Non-pigmented ciliary epithelial cell (primary cell): ENCODE measurements at regions not wholly inside any gene's neighbourhood (a gene's known extent, or its start where the extent isn't known, plus 50 kb on each side); places are given as distances from the start of the nearest gene placed in this dataset.
"Not testable (repeated sequence)": the region's sequence is repeated elsewhere in the genome, so short reads cannot be mapped to it uniquely, and the experiment has no call there.

Experiments
- DNase-seq: peaks from one replicate; pipeline ENCODE4 v3.0.0-alpha.2; 2010; ENCODE audit warnings: low read depth

DNA sequence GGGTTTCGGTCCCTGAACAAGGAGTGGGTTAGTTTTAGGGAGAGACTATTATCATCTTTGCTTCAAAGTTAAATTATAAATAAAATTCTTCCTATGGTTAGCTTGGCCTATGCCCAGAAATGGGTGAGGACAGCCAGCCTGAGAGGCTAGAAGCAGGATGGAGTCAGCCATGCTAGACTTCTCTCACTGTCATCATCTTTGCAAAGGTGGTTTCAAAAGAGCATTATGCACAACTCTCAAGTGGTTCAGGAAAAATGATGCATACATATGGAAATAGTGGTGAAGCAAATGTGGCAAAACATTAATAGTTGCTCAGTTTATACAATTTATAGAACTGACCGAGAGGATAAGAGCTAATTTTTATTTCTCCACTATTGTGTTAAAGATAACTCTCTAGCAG lies 124.3 kb upstream of the FOXN2 start:
- no peak for DNase-seq

DNA sequence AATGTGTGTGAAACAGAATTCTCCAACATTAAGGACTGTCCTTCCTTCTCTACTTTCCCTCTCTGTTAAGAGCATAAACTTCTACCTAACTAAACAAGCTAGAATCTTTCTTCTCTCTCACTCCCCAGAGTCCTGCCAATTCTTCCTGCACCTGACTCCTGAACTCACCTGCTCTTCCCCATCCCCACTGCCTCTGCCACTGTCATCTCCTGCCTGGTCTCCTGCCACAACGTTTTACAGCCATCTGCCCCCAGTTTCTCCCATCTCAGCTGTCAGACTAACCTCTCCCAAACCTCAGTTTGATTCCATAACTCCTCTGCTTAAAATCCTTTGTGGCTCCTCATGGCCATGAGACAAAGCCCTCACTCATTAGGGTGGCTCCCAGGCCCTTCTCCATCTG lies 119.8 kb upstream of the FOXN2 start:
- no peak for DNase-seq

DNA sequence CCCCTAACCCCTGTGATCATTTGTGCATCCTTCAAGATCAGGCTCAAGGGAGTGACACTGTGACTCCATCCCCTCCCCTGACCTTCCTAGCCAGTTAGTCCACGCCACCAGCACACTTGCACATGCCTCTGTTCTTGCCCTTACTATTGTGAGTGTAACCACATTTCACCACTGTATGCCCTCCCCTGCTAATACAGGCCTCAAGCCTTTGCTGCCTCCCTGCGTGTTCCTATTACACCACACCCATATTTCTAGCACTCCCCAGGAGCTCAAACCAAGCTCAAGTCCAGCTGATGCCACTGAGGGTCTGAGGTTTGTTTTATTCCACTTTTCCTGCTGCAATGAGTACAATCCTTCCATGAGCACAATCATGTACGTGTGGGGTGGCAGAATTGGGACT lies 119.3 kb upstream of the FOXN2 start:
- DNase-seq: no peak

DNA sequence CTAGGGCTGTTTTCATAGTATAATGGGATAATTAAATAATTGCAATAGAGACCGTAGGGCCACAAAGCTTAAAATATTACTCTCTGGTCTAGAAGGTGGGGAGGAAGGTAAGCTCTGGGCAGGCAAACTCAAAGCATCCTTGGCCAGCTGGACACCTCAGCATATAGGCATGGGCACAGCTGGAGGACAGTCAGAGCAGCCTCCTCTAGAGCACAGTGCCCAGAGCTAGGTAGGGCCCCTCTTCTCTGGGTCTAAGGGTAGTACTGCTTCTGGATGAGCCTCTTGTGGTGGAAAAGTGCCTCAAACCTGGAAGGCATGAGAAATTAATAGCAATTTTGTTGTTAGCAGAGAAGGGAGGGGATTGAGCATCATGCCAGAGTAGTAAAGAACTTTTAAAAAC lies 116.9 kb upstream of the FOXN2 start:
- no peak for DNase-seq

DNA sequence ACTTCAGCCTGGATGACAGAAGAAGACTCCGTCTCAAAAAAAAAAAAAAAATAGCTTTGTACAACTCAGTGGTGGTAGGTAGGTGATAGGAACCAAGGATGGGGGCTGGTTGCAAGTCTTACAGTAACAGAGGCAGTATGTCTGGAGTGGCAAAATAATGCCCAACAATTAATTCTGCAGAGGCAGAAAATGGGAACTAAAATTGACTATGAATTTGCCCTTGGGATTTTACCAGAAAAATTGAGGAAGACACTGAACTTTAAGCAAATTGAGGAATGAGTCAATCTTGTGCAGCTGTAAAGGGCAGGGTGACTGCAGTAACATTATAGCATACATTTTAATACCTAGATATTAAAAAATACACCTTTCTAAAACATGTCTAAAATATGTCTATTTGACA lies 116.1 kb upstream of the FOXN2 start:
- no peak for DNase-seq

DNA sequence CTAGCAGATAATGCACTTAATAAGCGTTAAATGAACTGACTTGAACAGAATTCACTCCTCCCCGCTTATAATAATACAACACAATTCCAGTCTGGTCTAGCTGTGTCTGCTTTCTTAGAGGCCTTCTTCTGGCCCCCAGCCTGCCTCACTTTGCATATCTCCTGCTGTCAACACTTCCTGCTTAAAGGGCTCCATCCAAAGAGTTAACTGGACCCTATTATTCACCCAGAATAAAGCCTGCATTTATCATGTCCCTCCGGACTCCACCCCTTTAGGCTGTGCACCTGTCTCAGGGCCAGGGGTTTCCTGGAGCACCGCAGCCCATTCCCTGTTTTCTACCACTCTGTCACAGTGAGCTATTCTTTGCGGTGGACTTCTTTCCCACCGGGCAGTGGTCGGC lies 115.4 kb upstream of the FOXN2 start:
- DNase-seq: no peak

DNA sequence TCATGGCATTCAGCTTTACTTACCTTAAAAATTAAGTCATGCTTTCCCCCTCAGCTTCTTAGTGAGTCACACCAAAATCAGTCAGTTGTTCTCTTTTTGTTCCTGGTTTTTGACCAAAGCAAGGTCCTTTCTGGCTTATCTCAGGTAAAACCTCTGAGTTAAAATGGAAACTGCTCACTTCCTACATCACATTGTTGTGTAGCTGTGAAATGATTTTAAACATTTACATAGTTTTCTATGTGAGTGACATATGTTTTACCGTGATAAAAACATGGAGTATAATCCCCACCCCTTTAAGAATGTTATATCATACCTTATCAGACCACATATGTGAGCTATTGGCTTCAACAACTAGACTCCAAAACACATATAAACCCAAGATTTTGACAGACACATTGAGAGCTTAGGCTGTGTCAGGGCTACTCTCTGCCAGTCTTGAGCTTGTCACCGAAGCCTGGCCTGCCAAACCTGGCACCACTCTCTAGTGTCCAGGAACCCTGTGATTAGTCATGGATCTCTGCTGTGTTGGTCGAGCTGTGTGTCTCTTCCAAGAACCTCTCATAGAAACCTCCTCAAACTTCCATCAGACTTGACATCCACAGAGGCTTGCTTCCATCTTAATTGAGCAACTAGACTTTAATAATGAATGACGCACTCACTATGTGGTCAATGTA lies 113.7 kb upstream of the FOXN2 start:
- DNase-seq: no peak

DNA sequence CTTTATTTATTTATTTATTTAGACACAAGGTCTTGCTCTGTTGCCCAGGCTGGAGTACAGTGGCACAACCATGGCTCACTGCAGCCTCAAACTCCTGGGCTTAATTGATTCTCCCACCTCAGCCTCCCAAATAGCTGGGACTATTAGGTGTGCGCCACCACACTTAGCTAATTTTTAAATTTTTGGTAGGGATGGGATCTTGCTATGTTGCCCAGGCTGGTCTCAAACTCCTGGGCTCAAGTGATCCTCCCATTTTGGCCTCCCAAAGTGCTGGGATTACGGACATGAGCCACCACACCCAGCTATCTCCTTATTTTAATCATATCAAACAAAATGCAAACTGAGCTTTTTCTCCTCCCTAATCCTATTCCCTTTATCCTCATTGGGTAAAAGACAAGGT lies 113.0 kb upstream of the FOXN2 start:
- DNase-seq: not testable (repeated sequence)

DNA sequence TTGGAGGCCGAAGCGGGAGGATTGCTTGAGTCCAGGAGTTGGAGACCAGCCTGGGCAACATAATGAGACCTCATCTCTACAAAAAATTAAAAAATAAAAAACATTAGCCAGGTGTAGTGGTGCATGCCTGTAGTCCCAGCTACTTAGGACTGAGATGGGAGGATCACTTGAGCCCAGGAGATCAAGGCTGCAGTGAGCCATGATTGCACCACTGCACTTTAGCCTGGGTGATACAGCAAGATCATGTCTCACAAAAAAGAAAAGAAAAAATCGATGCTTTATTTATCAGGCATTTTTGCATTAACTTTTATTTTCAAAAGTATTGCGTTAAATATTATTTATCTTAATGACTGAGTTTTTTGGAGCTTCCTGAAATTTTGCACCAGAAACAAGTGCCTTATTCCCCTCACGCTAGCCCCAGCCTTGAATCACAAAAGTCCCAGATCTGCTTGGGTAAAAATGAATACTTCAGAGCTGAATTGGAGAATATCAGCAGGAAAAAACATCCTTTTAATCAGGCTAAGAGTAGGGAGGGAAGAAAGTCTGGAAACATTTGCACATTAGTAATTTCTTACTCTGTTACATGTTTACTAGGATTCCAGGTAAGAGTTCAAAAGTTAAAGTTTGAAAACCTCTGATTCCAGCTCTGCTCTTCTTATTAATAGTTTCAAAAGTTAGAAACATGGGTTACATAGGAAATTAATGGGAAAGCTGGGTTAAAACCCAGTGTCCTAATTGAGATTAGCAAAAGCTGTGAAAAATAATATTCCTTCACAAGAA lies 111.4 kb upstream of the FOXN2 start:
- DNase-seq: no peak

DNA sequence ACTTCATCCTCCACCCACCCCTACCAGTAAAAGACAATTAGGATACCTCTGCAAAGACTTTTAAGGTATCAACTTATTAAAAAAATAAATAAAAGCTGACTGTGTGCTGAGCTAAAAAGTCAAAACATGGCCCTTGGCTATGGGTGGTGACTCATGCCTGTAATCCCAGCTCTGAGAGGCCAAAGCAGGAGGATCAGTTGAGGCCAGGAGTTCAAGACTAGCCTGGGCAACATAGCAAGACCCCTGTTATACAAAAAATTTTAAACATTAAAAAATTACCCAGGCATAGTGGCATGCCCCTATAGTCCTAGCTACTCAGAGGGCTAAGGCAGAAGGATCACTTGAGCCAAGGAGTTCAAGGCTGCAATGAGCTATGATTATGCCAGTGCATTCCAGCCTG lies 110.8 kb upstream of the FOXN2 start:
- DNase-seq: no peak

DNA sequence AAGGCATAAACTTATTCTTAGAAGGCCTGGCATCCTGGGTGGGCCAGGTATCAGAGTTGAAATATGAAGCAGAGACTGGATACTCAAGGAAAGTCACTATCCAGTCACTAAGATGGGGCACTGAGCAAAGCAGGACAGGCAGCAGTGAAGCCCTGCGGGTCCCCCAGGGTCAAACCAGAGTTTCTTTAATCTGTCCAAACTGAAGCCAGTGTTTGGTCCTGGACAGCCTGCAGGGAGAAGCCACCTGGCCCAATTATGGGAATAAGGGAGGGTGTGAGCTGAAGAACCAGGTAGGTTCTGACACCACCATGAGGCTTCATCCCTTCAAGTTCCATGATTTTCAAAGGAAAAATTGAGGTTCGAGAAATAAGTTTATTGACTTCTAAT lies 109.7 kb upstream of the FOXN2 start:
- DNase-seq: no peak

DNA sequence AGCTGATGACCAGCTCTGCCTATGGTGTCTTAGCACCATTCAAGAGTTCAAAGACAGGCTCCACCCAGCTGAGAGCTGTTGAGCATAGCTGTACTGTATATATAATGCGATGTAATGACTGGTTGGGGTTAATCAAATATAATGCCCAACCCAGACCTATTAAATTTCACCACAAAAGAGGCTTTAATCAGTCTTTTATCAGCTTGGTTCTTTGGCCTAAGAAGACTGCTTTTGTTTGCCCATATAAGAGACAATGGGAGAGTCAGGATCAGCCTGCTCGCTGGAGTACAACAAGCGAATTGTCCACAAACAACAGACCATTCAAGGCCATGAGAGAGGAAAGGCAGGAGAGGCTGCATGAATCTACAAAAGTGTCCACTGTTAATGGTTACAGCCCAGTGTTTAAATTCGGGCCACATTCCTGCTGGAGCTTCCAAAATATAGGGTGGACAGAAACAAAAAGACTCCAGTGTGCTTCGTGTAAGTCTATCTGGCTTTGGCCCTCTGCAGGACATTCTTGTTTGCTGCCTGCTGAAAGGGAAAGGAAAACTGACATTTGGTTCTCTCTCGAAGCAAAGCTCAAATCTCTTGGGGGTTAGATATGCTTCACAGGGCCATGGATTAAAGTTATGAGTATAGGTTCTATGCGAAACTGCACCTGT lies 109.2 kb upstream of the FOXN2 start:
- DNase-seq: no peak

DNA sequence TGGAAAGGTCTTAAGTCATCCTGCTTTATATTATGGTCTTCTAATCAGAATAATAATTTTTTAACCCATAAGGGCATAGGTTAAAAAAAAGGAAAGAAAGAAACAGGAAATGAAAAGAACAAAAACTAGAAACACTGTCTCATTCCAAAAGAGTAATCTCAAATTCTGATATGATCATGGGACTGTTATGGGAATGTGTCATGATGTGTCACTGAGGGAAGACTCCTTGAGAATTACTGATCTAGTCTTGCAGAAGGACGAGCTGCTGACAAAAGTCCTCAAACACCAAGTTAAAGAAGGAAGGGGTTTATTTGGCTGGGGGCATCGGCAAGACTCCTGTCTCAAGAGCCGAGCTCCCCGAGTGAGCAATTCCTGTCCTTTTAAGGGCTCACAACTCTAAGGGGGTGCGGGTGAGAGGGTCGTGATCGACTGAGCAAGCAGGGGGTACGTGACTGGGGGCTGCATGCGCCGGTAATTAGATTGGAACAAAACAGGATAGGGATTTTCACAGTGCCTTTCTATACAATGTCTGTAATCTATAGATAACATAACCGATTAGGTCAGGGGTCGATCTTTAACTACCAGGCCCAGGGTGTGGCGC lies 108.3 kb upstream of the FOXN2 start:
- not testable (repeated sequence) for DNase-seq

DNA sequence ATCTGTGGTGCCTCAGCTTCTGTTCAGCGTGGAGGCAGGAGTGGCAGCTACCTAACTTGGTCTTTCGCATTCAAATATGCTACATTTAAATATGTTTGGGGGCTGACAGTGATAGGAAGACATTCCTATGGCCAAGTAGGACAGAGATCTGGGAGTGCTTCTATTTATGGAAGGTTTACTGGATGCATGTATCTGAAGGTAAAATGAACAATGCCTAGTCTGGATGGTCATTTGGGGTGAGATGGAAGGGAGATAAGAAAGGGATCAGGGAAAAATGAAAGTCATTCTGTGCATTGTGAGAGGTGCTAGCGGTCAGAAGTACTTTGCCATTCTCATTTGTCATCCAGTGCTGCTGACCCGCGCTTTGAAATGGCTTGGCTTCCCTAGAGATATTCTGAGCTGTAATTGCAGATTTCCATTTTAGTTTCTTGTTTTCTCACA lies 107.3 kb upstream of the FOXN2 start:
- DNase-seq: no peak

DNA sequence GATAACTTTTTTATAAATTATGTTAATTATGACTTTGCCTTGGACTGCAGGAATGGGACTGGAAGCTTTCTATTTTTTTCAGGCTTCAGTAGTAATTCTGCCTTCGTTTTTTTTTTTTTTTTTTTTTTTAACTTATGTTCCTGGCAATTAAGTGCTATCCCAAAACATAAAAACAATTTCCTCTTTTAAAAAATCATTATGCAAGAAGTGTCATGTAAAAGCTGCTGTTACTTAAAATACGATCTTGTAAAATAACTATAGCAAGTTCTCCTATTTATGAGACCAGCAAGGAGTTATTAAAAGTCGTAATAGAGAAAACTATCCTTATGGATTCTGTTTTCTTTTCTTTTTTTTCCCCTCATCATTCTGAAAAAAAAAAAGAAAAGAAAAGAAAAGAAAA lies 106.6 kb upstream of the FOXN2 start:
- no peak for DNase-seq

DNA sequence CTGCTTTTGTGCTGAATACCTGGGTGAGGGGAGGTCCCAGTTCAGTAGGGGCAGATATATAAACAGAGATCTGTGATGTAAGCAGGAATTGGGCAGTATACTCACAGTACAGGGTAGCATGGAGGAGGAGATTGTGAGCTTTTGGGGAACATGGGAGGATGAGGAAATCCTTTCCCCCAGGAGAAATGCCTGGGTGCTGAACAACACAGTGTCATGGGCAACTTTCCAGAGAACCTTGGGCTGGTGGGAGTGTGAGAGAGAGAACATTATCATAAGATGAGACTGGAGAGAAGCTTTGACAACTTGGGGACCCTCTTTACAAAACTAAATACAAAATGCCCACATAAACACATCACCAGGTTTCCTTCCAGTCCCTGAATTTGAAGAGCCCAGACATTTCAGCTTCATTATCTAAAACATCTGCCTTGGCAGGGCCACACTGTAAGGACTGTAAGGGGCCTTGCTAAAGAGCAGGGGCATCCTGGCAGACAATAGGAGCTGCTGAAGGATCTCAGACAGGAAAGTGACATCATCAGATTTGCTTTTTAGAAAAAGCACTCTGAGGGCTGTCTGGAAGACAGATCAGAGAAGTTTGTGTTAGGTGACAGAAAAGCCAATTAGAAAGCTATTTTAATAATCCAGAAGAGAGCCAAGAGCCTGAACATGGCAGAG lies 105.1 kb upstream of the FOXN2 start:
- DNase-seq: peak; percentile 27

DNA sequence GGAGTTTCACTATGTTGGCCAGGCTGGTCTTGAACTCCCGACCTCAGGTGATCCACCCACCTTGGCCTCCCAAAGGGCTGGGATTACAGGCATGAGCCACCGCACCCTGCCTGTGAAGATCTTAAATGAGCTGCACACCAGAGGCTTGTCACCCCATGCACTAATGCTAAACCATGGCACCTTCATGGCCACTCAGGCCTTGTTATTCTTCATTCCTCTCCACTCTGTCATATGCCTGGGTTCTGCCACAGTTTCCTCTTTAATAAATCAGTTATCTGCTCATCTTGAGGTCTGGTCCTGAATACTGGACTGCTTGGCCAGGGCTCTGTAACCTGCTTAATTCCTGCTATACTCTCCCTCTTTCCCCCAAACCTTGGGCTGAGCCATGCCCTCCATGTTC lies 104.3 kb upstream of the FOXN2 start:
- no peak for DNase-seq

DNA sequence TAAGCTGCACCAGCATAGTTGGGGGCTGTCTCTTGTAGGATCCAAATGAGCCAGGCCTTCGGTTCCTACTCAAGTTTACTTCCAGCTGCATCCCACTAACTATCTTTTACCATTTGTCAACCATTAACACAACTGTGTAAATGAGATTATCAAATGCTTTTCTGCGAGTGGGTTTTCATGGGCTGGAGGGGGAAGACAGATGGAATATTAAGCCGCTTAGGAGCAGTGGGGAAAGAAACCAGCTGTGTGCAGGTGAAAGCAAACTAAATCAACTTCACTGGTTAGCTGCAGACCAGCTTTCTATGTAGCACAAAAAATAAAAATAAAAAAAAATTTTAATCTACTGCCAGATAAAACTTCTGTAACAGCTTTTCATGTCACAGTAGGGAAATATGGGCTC lies 100.8 kb upstream of the FOXN2 start:
- DNase-seq: no peak

DNA sequence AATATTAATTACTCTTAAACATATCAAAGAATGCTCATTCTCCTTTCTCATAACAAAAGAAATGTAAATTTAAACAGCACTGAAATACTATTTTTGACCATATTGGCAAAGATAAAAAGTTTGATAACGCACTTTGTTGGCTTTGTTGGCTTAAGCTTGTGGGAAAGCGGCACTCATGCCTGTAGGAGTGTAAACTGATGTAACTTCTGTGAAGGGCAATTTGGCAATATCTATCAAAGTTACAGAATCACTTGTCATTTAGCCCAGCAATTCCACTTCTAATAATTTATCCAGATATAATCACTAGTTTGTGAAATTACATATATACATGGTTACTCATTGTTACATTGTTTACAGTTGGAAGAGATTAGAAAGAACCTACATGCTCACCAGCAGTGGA lies 96.3 kb upstream of the FOXN2 start:
- no peak for DNase-seq

DNA sequence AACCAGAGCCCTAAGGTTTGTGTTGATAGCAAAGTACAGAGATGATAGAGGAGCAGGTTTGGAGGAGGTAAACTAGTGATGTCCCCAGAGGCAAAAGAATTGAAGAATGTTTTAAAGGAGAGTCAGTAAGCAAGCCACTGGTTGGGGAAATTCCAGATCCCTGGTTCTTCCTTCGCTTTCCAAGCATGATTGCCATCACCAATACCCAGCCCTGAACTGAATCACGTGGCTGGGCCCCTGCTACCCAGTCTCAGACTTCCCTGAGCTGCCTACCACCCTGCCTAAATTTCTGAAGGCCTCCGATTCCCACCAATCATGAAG lies 95.3 kb upstream of the FOXN2 start:
- DNase-seq: no peak

DNA sequence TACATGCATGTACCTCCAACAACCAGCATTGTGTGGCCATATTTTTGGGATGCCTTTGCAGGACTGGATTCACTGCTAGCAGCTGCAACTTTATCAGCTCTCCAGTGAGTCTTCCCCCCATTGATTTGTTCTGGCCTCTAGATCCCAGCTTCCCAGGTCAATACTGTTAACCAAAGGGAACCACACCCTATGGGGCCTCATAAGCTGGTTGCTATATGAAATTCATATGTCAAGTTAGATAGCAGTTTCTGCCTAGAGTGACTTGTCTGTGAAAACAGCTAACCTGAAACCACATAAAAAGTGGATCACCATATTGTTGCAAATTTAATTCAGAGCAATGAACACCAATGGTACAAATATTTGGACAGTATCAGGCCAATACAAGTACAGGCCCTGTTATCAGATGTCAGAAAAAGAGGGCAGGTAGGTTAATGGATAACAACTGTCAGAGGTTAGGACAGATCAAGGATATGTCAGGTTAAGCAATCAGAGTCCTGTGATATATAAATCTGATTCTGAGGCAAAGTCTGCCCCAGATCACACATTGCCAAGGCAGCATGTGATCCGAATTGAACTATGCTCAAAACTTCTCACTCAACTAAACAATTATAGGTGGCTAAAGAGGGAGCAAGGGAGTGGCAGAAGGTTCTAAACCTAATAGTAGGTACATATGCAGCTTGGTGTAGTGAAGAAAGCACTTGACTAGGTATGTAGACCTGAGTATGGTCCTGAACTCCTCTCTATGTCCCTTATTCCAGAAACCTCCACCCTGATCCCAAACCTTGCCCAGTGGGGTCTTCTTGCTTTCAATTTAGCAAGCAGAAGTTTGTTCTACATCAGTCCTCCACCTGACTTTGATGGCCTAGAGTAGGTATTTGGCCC lies 94.7 kb upstream of the FOXN2 start:
- no peak for DNase-seq

DNA sequence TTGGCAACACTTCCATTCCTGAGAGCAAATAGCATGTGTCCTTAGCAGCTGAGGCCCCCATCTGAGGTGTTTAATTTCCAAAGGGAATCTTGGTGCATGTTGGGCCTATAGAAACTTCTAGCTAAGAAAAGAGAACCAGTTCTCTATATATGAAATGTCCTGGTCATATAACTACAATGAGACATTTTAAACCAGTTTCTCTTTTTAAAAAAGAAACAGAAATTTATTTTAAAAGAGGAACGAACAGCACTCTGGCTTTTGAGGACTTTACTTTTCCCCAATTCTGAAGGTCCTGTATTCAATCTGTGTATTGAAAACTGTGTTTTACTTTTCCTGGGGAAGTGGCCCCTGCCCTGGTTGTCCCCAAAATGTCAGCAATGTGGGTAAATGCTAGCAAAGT lies 94.0 kb upstream of the FOXN2 start:
- no peak for DNase-seq
